GM21381 (cell line): ENCODE measurements at regions not wholly inside any gene's neighbourhood (a gene's known extent, or its start where the extent isn't known, plus 50 kb on each side); places are given as distances from the start of the nearest gene placed in this dataset.
A peak's percentile ranks its signal among the peaks of the same experiment; 100 is the strongest.

Experiments used
- ATAC-seq: cut with Tn5 transposase; IDR thresholded peaks from one replicate; pipeline ENCODE4 v1.9.1; 2021; ENCODE audit warnings: mild to moderate bottlenecking, moderate library complexity; ENCODE audit not compliant: unreplicated experiment

- no peak for ATAC-seq
Observed at GRCh38 chr5:143665866-143666265, 146.1 kb upstream of the HMHB1 start.

- ATAC-seq = no peak
Observed at GRCh38 chr5:143664623-143665022, 147.3 kb upstream of the HMHB1 start.

- no peak for ATAC-seq
Observed at GRCh38 chr5:143663872-143664271, 148.1 kb upstream of the HMHB1 start.

- no peak for ATAC-seq
Observed at GRCh38 chr5:143662020-143662419, 149.9 kb upstream of the HMHB1 start.

- no peak for ATAC-seq
Observed at GRCh38 chr5:143660625-143661024, 151.3 kb upstream of the HMHB1 start.

- no peak for ATAC-seq
Observed at GRCh38 chr5:143659599-143660238, 152.2 kb upstream of the HMHB1 start.

- ATAC-seq = no peak
Observed at GRCh38 chr5:143658956-143659355, 153.0 kb upstream of the HMHB1 start.

GRCh38 chr5:143657647-143658285 is 154.2 kb upstream of the HMHB1 start:
- ATAC-seq = no peak

- no peak for ATAC-seq
Observed at GRCh38 chr5:143653766-143654282, 158.1 kb upstream of the HMHB1 start.

- no peak for ATAC-seq
Observed at GRCh38 chr5:143653256-143653655, 158.7 kb upstream of the HMHB1 start.

- ATAC-seq = no peak
Observed at GRCh38 chr5:143652108-143652700, 159.8 kb upstream of the HMHB1 start.

GRCh38 chr5:143649937-143650621 is 161.9 kb upstream of the HMHB1 start:
- ATAC-seq = no peak

- no peak for ATAC-seq
Observed at GRCh38 chr5:143648696-143649095, 163.3 kb upstream of the HMHB1 start.

GRCh38 chr5:143646961-143647360 is 165.0 kb upstream of the HMHB1 start:
- no peak for ATAC-seq

GRCh38 chr5:143645356-143645755 is 166.6 kb upstream of the HMHB1 start:
- ATAC-seq = no peak

- ATAC-seq = no peak
Observed at GRCh38 chr5:143644727-143645126, 167.2 kb upstream of the HMHB1 start.

- ATAC-seq = no peak
Observed at GRCh38 chr5:143642791-143643190, 169.2 kb upstream of the HMHB1 start.

GRCh38 chr5:143641549-143642355 is 170.2 kb upstream of the HMHB1 start:
- ATAC-seq = peak; percentile 59

GRCh38 chr5:143638654-143639053 is 173.3 kb upstream of the HMHB1 start:
- no peak for ATAC-seq

- no peak for ATAC-seq
Observed at GRCh38 chr5:143636931-143637528, 174.9 kb upstream of the HMHB1 start.
